NT2/D1 (cell line): ENCODE measurements at regions not wholly inside any gene's neighbourhood (a gene's known extent, or its start where the extent isn't known, plus 50 kb on each side); places are given as distances from the start of the nearest gene placed in this dataset.

Experiments used
- DNase-seq: peaks from one replicate; pipeline ENCODE4 v3.0.0-alpha.2; 2011; ENCODE audit warnings: low read depth, low spot score
- H3K27me3 ChIP-seq: 2 replicates; pipeline ENCODE4 v1.6.0; 2011; ENCODE audit warnings: mild to moderate bottlenecking; ENCODE audit not compliant: insufficient read length, insufficient read depth
- H3K36me3 ChIP-seq: 2 replicates; pipeline ENCODE4 v1.6.1; 2011; ENCODE audit warnings: mild to moderate bottlenecking, low read length, mixed read lengths; ENCODE audit not compliant: insufficient read depth, insufficient read length
- H3K4me1 ChIP-seq: 2 replicates; pipeline ENCODE4 v1.5.1; 2011; ENCODE audit not compliant: insufficient read depth, insufficient read length
- H3K4me3 ChIP-seq: 2 replicates; pipeline ENCODE4 v1.5.1; 2011; ENCODE audit warnings: low read depth; ENCODE audit not compliant: insufficient read length
- H3K9ac ChIP-seq: 2 replicates; pipeline ENCODE4 v1.6.0; 2011; ENCODE audit warnings: low read depth; ENCODE audit not compliant: insufficient read length
- H3K9me3 ChIP-seq: 2 replicates; pipeline ENCODE4 v1.5.1; 2011; ENCODE audit warnings: mild to moderate bottlenecking, low read length; ENCODE audit not compliant: insufficient read depth
- SUZ12 ChIP-seq: IDR thresholded peaks from 2 replicates; pipeline ENCODE4 v1.6.1; 2011; ENCODE audit not compliant: insufficient read length, insufficient read depth; ENCODE audit errors: extremely low read depth
- YY1 ChIP-seq: IDR thresholded peaks from 2 replicates; pipeline ENCODE4 v1.6.1; 2011; ENCODE audit not compliant: insufficient read length, insufficient read depth
- ZNF274 ChIP-seq: IDR thresholded peaks from 2 replicates; pipeline ENCODE4 v1.6.1; 2011; ENCODE audit warnings: mild to moderate bottlenecking, low read depth, low read length

DNA sequence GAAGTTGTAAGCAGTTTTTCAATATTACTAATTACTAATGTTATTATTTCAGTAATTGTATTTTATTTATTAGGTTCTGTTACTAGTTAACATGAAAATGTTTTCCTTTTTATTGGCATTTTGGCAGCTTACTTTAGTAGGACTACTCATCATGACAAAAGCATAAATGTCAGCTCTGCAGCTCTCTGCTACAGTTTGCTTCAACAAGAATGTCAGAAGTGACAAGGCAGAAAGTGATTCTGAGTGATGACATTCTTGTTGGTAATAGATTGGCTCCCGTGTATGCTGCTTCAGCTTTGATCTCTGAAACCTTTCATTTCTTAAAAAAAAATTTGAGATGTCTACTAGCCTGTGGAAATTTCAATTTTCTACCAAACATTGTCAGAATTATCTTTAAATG, 1193.9 kb downstream of the FSTL5 start:
- no peak for DNase-seq
- Histone ChIP-seq H3K9ac (no peak overlapping the region), H3K36me3 (no peaks in the 10 kb centered on the region), H3K4me1 (no peaks in the 10 kb centered on the region), H3K9me3 (no peaks in the 10 kb centered on the region), H3K4me3 (no peak overlapping the region), H3K27me3 (no peaks in the 10 kb centered on the region)
- TF ChIP-seq YY1 (no peak), ZNF274 (no peak), SUZ12 (no peak)

GRCh38 chr4:160980091-160980490, 1183.7 kb downstream of the FSTL5 start:
- Histone ChIP-seq H3K4me1 (no peaks in the 10 kb centered on the region), H3K36me3 (no peaks in the 10 kb centered on the region), H3K4me3 (no peak overlapping the region), H3K9ac (no peak overlapping the region), H3K27me3 (no peaks in the 10 kb centered on the region), H3K9me3 (no peaks in the 10 kb centered on the region)
- no peak for DNase-seq
- TF ChIP-seq SUZ12 (no peak), ZNF274 (no peak), YY1 (no peak)

- H3K9me3 ChIP-seq, result no peaks in the 10 kb centered on the region
- TF ChIP-seq SUZ12 (no peak), YY1 (no peak), ZNF274 (no peak)
- DNase-seq, result no peak
- H3K27me3 ChIP-seq, result no peaks in the 10 kb centered on the region
- no peaks in the 10 kb centered on the region for H3K4me1 ChIP-seq
- H3K36me3 ChIP-seq, result no peaks in the 10 kb centered on the region
- no peak overlapping the region for H3K9ac ChIP-seq
- no peak overlapping the region for H3K4me3 ChIP-seq
These were observed 1182.7 kb downstream of the FSTL5 start for GRCh38 chr4:160981083-160981482.

GRCh38 chr4:160983035-160983434, 1180.8 kb downstream of the FSTL5 start:
- Histone ChIP-seq H3K9ac (no peak overlapping the region), H3K4me3 (no peak overlapping the region), H3K27me3 (no peaks in the 10 kb centered on the region), H3K4me1 (no peaks in the 10 kb centered on the region), H3K9me3 (no peaks in the 10 kb centered on the region), H3K36me3 (no peaks in the 10 kb centered on the region)
- DNase-seq, result no peak
- TF ChIP-seq ZNF274 (no peak), SUZ12 (no peak), YY1 (no peak)

DNA sequence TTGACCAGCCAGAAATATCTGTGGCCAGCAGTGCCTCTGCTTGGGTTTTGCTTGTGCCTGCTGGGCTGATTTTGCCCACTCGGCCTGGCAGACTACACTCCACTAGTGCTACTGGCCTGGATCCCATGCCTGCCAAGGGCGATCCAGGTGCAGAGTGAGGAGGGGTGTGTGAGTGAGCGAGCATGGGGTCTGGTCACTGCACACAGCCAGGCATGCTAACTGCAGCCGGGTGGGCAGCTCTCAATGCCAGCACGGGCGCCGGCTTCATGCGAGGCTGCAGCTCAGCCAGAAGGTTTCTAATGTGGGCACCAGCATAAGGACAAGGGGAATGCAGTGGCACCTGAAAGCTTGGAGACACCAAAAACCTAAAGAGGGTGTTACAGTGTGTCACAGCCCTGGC, 1161.4 kb downstream of the FSTL5 start:
- DNase-seq, result no peak
- no peak overlapping the region for H3K4me3 ChIP-seq
- H3K9me3 ChIP-seq, result no peaks in the 10 kb centered on the region
- no peak for TF ChIP-seq SUZ12
- no peak for TF ChIP-seq ZNF274
- TF ChIP-seq YY1, result no peak
- H3K27me3 ChIP-seq, result no peaks in the 10 kb centered on the region
- H3K9ac ChIP-seq, result no peak overlapping the region
- H3K36me3 ChIP-seq, result no peaks in the 10 kb centered on the region
- H3K4me1 ChIP-seq, result no peaks in the 10 kb centered on the region

DNA sequence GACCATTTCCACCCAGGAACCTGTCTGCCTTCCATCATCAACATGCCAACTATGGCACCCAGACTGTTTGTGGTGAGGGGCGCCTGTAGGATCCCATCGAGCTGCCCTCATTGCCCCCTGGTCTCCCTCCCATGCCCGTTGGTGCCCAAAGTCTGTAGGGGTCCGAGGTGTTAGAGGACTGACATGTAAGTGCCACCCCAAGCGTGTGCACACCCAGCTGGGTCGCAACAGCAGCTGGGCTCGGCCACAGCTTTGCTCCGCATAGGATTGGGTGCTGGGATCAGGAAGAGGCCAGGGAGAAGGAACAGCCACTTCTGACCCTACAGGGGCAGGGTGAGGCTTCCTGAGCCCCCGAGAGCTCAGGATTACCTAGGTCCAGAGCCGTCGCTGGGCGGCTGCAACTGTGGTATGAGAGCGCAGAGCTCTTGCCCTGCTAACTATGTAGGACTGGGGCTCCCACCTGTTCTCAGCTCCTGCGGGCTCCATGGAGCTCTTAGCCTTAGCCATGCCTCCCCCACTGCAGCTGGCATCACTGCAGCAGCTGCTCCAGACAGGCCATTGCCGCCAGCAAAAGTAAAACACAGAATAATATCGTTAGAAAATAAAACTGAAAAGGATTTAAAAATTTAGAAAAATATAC, 1160.3 kb downstream of the FSTL5 start:
- TF ChIP-seq ZNF274 (no peak), YY1 (no peak), SUZ12 (no peak)
- DNase-seq, result no peak
- no peak overlapping the region for H3K4me3 ChIP-seq
- no peaks in the 10 kb centered on the region for H3K36me3 ChIP-seq
- no peaks in the 10 kb centered on the region for H3K9me3 ChIP-seq
- H3K27me3 ChIP-seq, result no peaks in the 10 kb centered on the region
- H3K9ac ChIP-seq, result no peak overlapping the region
- no peaks in the 10 kb centered on the region for H3K4me1 ChIP-seq

- no peaks in the 10 kb centered on the region for H3K27me3 ChIP-seq
- no peaks in the 10 kb centered on the region for H3K36me3 ChIP-seq
- DNase-seq, result no peak
- no peaks in the 10 kb centered on the region for H3K9me3 ChIP-seq
- no peak overlapping the region for H3K4me3 ChIP-seq
- no peaks in the 10 kb centered on the region for H3K4me1 ChIP-seq
- no peak overlapping the region for H3K9ac ChIP-seq
- TF ChIP-seq ZNF274 (no peak), SUZ12 (no peak), YY1 (no peak)
These were observed 1158.1 kb downstream of the FSTL5 start for GRCh38 chr4:161005746-161006145.

- Histone ChIP-seq H3K4me3 (no peak overlapping the region), H3K4me1 (no peaks in the 10 kb centered on the region), H3K9ac (no peak overlapping the region), H3K27me3 (no peaks in the 10 kb centered on the region), H3K9me3 (no peaks in the 10 kb centered on the region), H3K36me3 (no peaks in the 10 kb centered on the region)
- no peak for TF ChIP-seq ZNF274
- no peak for DNase-seq
These were observed 1155.3 kb downstream of the FSTL5 start for GRCh38 chr4:161008527-161008926.
